IPS-15b (cell line): ENCODE measurements at regions not wholly inside any gene's neighbourhood (a gene's known extent, or its start where the extent isn't known, plus 50 kb on each side); places are given as distances from the start of the nearest gene placed in this dataset.
"Not testable (repeated sequence)": the region's sequence is repeated elsewhere in the genome, so short reads cannot be mapped to it uniquely, and the experiment has no call there.

Source experiments
- H3K27me3 ChIP-seq: one replicate; pipeline ENCODE4 v1.6.1; 2013; ENCODE audit warnings: low read length; ENCODE audit not compliant: control insufficient read depth, insufficient read depth
- H3K36me3 ChIP-seq: one replicate; pipeline ENCODE4 v1.6.1; 2013; ENCODE audit warnings: low read length; ENCODE audit not compliant: control insufficient read depth, insufficient read depth
- H3K4me1 ChIP-seq: one replicate; pipeline ENCODE4 v1.6.1; 2013; ENCODE audit warnings: mild to moderate bottlenecking, low read length; ENCODE audit not compliant: control insufficient read depth, insufficient read depth
- H3K4me3 ChIP-seq: one replicate; pipeline ENCODE4 v1.5.1; 2013; ENCODE audit warnings: low read depth, low read length
- H3K9ac ChIP-seq: one replicate; pipeline ENCODE4 v1.6.1; 2013; ENCODE audit warnings: low read depth, mild to moderate bottlenecking, low read length
- H3K9me3 ChIP-seq: one replicate; pipeline ENCODE4 v1.6.1; 2013; ENCODE audit warnings: mild to moderate bottlenecking, low read length; ENCODE audit not compliant: control insufficient read depth, insufficient read depth

GRCh38 chr10:36007369-36007768 lies 365.3 kb upstream of the FZD8 start:
- H3K9me3 ChIP-seq: no peaks in the 10 kb centered on the region
- no peaks in the 10 kb centered on the region for H3K4me1 ChIP-seq
- H3K36me3 ChIP-seq: no peaks in the 10 kb centered on the region

GRCh38 chr10:36003688-36004087 lies 361.6 kb upstream of the FZD8 start:
- H3K27me3 ChIP-seq: no peaks in the 10 kb centered on the region
- H3K4me3 ChIP-seq: no peak overlapping the region
- no peak overlapping the region for H3K9ac ChIP-seq
- no peaks in the 10 kb centered on the region for H3K36me3 ChIP-seq
- H3K4me1 ChIP-seq: no peaks in the 10 kb centered on the region
- H3K9me3 ChIP-seq: no peaks in the 10 kb centered on the region

More at GRCh38 chr10:36007369-36007768, 365.3 kb upstream of the FZD8 start:
- Histone ChIP-seq H3K4me3 (no peak overlapping the region), H3K27me3 (no peaks in the 10 kb centered on the region), H3K9ac (no peak overlapping the region)

GRCh38 chr10:36003031-36003600 lies 361.0 kb upstream of the FZD8 start:
- no peaks in the 10 kb centered on the region for H3K27me3 ChIP-seq
- no peaks in the 10 kb centered on the region for H3K4me1 ChIP-seq
- H3K9ac ChIP-seq: no peak overlapping the region

GRCh38 chr10:36002445-36002844 lies 360.3 kb upstream of the FZD8 start:
- Histone ChIP-seq H3K9ac (no peak overlapping the region), H3K4me1 (no peaks in the 10 kb centered on the region), H3K36me3 (no peaks in the 10 kb centered on the region), H3K4me3 (no peak overlapping the region), H3K9me3 (no peaks in the 10 kb centered on the region), H3K27me3 (no peaks in the 10 kb centered on the region)

More at GRCh38 chr10:36003031-36003600, 361.0 kb upstream of the FZD8 start:
- Histone ChIP-seq H3K36me3 (no peaks in the 10 kb centered on the region), H3K4me3 (no peak overlapping the region), H3K9me3 (no peaks in the 10 kb centered on the region)

- not testable (repeated sequence) for H3K4me1 ChIP-seq, H3K27me3 ChIP-seq, H3K36me3 ChIP-seq, H3K9me3 ChIP-seq, H3K9ac ChIP-seq, H3K4me3 ChIP-seq
Measured at GRCh38 chr10:36000754-36001153, 358.7 kb upstream of the FZD8 start.

GRCh38 chr10:35998026-35998425 lies 355.9 kb upstream of the FZD8 start:
- H3K9me3 ChIP-seq: no peaks in the 10 kb centered on the region
- peaks cover 4% of the 10 kb centered on the region for H3K27me3 ChIP-seq
- H3K9ac ChIP-seq: no peak overlapping the region
- H3K4me3 ChIP-seq: no peak overlapping the region
- peaks cover 5% of the 10 kb centered on the region for H3K4me1 ChIP-seq
- H3K36me3 ChIP-seq: no peaks in the 10 kb centered on the region

GRCh38 chr10:35995485-35995884 lies 353.4 kb upstream of the FZD8 start:
- Histone ChIP-seq H3K27me3 (peaks cover 4% of the 10 kb centered on the region), H3K4me1 (peaks cover 5% of the 10 kb centered on the region), H3K9me3 (no peaks in the 10 kb centered on the region), H3K36me3 (no peaks in the 10 kb centered on the region), H3K4me3 (no peak overlapping the region), H3K9ac (no peak overlapping the region)

GRCh38 chr10:35993591-35994515 lies 351.8 kb upstream of the FZD8 start:
- H3K4me1 ChIP-seq: peaks cover 5% of the 10 kb centered on the region
- no peak overlapping the region for H3K9ac ChIP-seq
- no peak overlapping the region for H3K4me3 ChIP-seq
- H3K36me3 ChIP-seq: no peaks in the 10 kb centered on the region
- peaks cover 4% of the 10 kb centered on the region for H3K27me3 ChIP-seq
- H3K9me3 ChIP-seq: no peaks in the 10 kb centered on the region

- no peaks in the 10 kb centered on the region for H3K9me3 ChIP-seq
- H3K4me1 ChIP-seq: peaks cover 5% of the 10 kb centered on the region
- H3K36me3 ChIP-seq: no peaks in the 10 kb centered on the region
- H3K4me3 ChIP-seq: no peak overlapping the region
- peaks cover 4% of the 10 kb centered on the region for H3K27me3 ChIP-seq
- no peak overlapping the region for H3K9ac ChIP-seq
Measured at GRCh38 chr10:35992107-35992506, 350.0 kb upstream of the FZD8 start.

GRCh38 chr10:35986756-35987502 lies 344.8 kb upstream of the FZD8 start:
- Histone ChIP-seq H3K9ac (no peak overlapping the region), H3K27me3 (peaks cover 8% of the 10 kb centered on the region), H3K36me3 (no peaks in the 10 kb centered on the region), H3K9me3 (no peaks in the 10 kb centered on the region), H3K4me1 (no peaks in the 10 kb centered on the region), H3K4me3 (no peak overlapping the region)

- Histone ChIP-seq H3K4me3 (no peak overlapping the region), H3K9ac (no peak overlapping the region), H3K4me1 (peaks cover 6% of the 10 kb centered on the region), H3K27me3 (peaks cover 46% of the 10 kb centered on the region), H3K9me3 (no peaks in the 10 kb centered on the region), H3K36me3 (no peaks in the 10 kb centered on the region)
Measured at GRCh38 chr10:35979116-35979515, 337.0 kb upstream of the FZD8 start.
